Mesothelial cell of epicardium (in vitro differentiated cells): ENCODE measurements at regions not wholly inside any gene's neighbourhood (a gene's known extent, or its start where the extent isn't known, plus 50 kb on each side); places are given as distances from the start of the nearest gene placed in this dataset.

Source experiments
- DNase-seq, 2 experiments: peaks; one replicate each; pipeline ENCODE4 v3.0.0; 2021; ENCODE audit warnings: low spot score in 2 of 2; ENCODE audit not compliant: unreplicated experiment in 2 of 2
- H3K27ac Mint-ChIP-seq: 2 replicates; pipeline ENCODE4 v1.8.0; 2021; ENCODE audit warnings: mixed read lengths
- H3K27me3 Mint-ChIP-seq: 2 replicates; pipeline ENCODE4 v1.8.0; 2021; ENCODE audit warnings: low read depth, mixed read lengths
- H3K36me3 Mint-ChIP-seq: 2 replicates; pipeline ENCODE4 v1.8.0; 2021; ENCODE audit warnings: mixed read lengths
- H3K4me1 Mint-ChIP-seq: 2 replicates; pipeline ENCODE4 v1.8.0; 2021; ENCODE audit warnings: mixed read lengths
- H3K4me3 Mint-ChIP-seq: 2 replicates; pipeline ENCODE4 v1.8.0; 2021; ENCODE audit warnings: mild to moderate bottlenecking, moderate library complexity, mixed read lengths
- H3K9me3 Mint-ChIP-seq: 2 replicates; pipeline ENCODE4 v1.8.0; 2021; ENCODE audit warnings: mixed read lengths
- CTCF ChIP-seq: fragments of 200-600 bp; sonication (generic); IDR thresholded peaks from one replicate; pipeline ENCODE4 v1.5.0; 2021; ENCODE audit warnings: antibody characterized with exemption; ENCODE audit not compliant: unreplicated experiment

DNA sequence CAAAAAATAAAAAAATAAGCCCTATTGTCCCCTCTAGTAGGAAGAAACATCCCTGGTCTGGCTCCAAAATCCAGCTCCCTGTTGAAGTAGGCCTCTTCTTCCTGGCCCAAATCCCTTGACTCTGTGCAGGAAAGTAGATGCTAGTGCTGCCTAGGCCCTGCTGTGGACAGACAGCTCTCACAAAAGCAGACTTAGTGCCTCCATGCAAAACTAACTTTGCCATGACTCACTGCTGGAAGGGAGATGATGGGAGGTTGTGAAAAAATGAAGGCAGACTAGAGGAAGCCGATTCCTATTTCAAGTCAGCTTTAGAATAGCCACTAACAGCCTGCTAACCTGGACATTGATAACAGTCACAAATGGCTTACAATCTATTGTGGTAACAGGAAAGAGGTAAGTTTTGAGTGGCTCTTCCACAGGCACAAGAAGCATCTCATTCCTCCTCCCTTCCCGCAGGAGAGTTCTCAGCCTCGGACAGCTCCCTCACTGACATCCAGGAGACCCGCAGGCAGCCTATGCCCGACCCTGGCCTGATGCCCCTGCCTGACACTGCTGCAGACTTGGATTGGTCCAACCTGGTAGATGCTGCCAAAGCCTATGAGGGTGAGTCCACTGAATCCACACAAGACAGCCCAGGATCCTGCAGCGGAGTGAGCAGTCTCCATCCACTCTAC, 198.9 kb upstream of the RGS6 start:
- Mint-ChIP-seq H3K27me3 (no peaks in the 10 kb centered on the region), H3K27ac (no peak overlapping the region), H3K4me3 (no peak overlapping the region), H3K9me3 (no peaks in the 10 kb centered on the region), H3K4me1 (no peaks in the 10 kb centered on the region), H3K36me3 (peaks cover 44% of the 10 kb centered on the region)
- no peak for TF ChIP-seq CTCF
- no peak for DNase-seq

DNA sequence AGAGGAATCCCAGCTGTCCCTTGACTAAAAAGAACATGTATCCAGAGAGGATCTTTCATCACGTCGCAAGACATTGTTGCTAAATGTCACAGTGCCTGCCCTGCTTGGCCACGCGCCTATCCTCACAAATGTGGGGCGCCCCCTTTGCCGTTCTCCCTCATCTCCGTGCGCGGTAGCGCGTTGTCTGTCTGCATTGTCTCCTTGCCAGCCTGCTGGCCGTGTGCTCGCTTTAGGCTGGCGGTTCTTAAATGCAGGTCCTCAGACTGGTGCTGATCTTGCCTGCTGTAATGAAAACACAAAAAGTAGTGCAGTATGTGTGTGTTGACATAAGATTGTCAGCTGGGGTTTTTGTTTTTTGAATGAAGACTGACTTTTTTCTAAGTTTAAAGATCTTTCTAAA, 198.2 kb upstream of the RGS6 start:
- Mint-ChIP-seq H3K4me1 (peaks cover 4% of the 10 kb centered on the region), H3K9me3 (no peaks in the 10 kb centered on the region), H3K4me3 (no peak overlapping the region), H3K27me3 (no peaks in the 10 kb centered on the region), H3K36me3 (peaks cover 41% of the 10 kb centered on the region), H3K27ac (no peak overlapping the region)
- DNase-seq = no peak
- TF ChIP-seq CTCF = no peak

DNA sequence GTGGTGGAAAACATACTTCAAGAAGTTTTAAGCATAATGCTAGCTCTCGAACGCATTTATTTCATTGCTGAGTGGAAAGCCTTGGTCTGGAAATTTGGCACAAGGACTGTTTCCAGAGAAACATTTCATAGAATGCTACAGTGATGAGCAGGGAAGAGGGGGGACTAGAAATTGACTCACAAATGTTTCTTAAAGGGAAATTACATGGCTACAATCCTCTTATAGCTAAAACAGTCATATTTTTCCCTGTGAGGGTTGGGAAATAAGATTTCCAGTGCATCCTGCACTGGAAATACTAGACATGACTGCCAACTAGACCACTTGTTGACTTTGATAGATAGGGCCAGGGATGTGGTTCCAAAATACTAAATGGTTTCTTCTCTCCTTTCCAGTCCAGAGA, 197.3 kb upstream of the RGS6 start:
- Mint-ChIP-seq H3K9me3 (no peaks in the 10 kb centered on the region), H3K4me1 (peaks cover 10% of the 10 kb centered on the region), H3K27me3 (no peaks in the 10 kb centered on the region), H3K36me3 (peaks cover 35% of the 10 kb centered on the region), H3K27ac (no peak overlapping the region), H3K4me3 (no peak overlapping the region)
- DNase-seq = no peak
- no peak for TF ChIP-seq CTCF

- H3K27me3 Mint-ChIP-seq = no peaks in the 10 kb centered on the region
- no peaks in the 10 kb centered on the region for H3K9me3 Mint-ChIP-seq
- H3K4me3 Mint-ChIP-seq = no peak overlapping the region
- peaks cover 19% of the 10 kb centered on the region for H3K4me1 Mint-ChIP-seq
- H3K27ac Mint-ChIP-seq = no peak overlapping the region
- no peak for DNase-seq
- H3K36me3 Mint-ChIP-seq = peaks cover 21% of the 10 kb centered on the region
- TF ChIP-seq CTCF = no peak
Measured at GRCh38 chr14:71737760-71738159, 194.5 kb upstream of the RGS6 start.

GRCh38 chr14:71739273-71739990, 192.8 kb upstream of the RGS6 start:
- H3K27me3 Mint-ChIP-seq = peaks cover 1% of the 10 kb centered on the region
- H3K36me3 Mint-ChIP-seq = peaks cover 18% of the 10 kb centered on the region
- peaks cover 19% of the 10 kb centered on the region for H3K4me1 Mint-ChIP-seq
- peak overlapping the region; percentile 94 for H3K27ac Mint-ChIP-seq
- TF ChIP-seq CTCF = no peak
- peak overlapping the region; percentile 46 for H3K4me3 Mint-ChIP-seq
- H3K9me3 Mint-ChIP-seq = no peaks in the 10 kb centered on the region
- DNase-seq = no peak
